ENCODE measurements at regions not wholly inside any gene's neighbourhood (a gene's known extent, or its start where the extent isn't known, plus 50 kb on each side); places are given as distances from the start of the nearest gene placed in this dataset.
A peak's percentile ranks its signal among the peaks of the same experiment; 100 is the strongest.

DNA sequence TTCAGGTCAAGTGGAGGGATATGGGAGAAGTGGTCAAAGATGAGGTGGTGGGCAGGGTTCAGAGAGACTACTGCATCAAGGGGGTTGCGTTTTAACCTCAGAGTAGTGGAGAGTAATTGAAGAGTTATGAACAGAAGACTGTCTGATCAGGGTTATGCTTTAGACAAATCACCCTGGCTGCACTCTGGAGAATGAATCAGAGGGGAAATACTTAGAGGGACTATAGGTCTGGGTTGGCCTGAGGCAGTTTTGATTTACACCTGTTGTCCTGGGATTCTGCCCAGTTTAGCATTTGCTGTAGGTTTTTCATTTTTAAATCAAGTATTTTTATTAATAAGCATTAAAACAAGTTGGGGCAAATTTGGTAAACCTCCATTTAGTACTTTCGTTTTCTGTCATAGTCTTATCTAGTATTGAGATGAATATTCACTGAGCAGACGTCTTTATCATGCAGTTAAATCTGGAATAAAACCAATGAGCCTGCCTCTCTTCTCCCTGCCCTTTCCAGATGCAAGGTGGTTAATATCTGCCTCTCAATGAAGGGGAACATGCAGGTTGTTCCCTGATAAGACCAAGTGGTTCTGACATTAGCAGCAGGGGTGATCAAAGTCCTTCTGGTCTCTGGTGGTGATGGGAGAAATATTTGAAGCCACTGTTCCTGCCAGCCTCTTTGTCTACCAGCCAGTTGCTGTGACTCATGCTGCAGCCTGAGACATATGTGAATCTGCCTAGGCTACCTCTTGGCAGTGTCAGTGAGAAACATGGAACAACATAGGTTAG lies 116.0 kb upstream of the RPS6KA3 start:
- peak; percentile 39 for DNase-seq (ENCODE audit: low spot score)

DNA sequence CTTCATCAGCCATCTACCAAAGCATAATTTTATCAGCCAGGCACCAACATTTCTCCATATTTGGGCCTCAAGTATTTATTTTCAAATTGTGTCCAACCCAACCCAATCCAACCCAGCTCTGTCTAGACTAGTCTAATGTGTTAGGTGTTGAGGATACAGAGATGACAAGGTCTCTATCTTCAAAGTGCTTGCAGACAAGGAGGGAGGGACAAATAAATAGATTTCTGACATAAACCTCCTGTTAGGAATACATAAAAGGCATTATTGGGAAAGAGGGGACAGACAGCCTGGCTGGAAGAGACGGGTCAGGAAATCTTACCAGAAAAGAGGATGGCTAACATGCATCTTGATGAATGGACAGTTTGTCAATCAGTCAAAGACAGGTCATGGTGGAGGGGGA lies 115.4 kb upstream of the RPS6KA3 start:
- no peak for DNase-seq (ENCODE audit: low spot score)

DNA sequence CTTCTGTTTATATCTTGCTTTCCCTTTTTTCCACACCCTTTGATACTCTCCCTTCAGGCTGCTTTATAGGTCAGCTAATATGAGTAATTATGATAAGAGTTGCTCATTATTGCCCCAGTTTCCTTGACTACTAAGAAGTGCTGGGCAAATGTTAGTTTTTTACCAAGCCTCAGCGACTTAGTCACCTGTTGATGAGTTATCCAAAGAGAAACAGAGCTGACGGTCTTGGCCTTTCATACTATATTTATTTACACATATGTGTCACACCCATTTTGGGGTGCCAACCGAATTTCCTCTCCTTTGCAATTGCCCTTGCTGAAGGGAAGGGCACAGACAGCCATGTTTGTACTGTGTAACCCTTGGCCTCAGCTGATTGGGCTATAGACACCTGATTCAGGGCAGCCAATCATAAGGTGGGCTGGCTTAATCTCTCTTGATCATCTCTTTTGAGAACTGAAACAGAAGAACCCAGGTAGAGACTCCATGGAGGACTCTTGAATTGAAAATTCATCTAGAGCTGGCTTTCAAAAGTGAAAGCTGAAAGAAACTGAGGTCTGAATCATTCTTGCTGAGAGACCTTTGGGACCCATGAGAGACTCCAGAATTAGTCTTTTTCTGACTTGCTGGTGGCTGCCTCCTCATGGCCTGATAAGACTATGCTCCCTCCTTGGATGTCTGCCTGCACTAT lies 111.7 kb upstream of the RPS6KA3 start:
- no peak for DNase-seq (ENCODE audit: low spot score)

DNA sequence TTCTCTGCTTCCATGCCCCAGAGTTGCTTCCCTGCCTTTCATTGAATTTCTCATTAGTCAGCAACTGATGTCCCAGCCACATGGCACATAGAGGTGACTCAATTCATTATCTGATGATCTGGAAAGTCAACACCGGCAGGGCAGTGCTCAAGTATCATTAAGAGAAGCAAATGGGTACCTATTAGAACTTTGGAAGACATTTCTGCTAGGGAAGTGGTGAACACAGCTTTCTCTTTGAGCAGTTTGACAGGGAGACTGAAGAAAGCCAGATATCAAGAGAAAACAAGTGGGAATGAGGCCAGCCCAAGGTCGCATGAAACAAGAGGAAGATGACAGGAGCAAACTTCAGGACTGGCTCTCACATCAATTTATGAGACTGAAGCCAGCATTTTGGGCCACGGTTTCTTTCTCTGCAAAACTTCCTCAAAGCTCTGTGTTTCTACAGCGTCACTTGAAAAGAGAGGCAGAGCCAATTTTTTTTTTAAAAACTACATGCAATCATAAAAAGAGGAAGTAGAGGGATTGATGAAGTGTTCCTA lies 108.3 kb upstream of the RPS6KA3 start:
- DNase-seq (ENCODE audit: low spot score), result peak; percentile 71

DNA sequence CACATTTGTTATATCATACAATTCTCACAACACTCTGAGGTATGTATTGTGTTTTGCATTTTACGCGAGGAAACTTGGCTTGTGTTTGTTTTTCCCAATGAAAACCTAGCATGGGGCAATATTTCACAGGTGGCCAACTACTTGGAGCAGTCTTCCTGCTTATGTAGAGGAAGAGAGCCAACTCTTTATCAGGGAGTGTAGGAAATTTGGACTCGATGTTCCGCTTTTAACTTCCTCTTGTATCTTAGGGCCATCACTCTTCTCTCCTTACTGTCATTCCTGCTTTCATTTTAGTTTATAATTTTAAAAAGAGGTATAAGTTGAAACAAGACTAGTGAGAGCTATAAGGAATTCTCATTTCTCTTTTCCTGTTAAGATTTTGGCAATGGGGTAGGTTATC lies 107.7 kb upstream of the RPS6KA3 start:
- DNase-seq (ENCODE audit: low spot score), result no peak

DNA sequence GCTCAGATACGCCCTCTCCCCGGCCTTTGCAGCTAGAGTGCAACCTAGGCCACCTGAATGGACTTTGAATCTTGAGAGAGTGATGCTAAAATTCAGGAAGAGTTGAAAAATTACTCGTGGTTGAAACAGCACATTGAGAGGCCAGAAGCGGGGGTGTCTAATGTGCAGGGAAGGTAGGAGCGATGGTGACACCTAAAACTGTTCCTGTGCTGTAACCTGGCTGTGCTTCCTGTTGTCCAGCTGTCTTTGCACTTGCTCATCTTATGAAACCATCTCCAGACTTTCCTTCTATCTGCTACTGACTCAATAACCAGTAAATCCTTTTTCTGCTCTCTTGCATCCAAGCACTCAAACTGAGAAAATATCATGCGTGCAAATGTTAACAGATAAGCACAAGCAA lies 106.4 kb upstream of the RPS6KA3 start:
- no peak for DNase-seq (ENCODE audit: low spot score)

DNA sequence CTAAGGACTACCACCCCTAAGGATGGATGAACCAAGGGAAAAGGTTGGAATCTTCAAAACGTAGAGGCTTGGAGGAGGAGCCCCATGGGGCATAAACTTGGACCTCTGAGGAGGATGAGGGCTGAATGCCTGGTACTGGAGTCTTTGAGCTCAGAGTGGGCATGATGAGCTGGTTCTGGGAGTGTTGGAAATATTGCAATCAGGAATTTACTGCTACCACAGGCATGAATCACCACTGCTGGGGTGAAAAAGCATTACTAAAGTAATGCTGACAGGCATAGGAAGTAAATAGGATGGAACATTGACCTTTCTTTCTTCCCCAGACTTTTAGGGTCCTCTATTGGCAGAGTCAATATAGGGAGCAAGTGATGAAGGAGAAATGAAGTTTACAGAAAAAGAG lies 105.8 kb upstream of the RPS6KA3 start:
- no peak for DNase-seq (ENCODE audit: low spot score)

DNA sequence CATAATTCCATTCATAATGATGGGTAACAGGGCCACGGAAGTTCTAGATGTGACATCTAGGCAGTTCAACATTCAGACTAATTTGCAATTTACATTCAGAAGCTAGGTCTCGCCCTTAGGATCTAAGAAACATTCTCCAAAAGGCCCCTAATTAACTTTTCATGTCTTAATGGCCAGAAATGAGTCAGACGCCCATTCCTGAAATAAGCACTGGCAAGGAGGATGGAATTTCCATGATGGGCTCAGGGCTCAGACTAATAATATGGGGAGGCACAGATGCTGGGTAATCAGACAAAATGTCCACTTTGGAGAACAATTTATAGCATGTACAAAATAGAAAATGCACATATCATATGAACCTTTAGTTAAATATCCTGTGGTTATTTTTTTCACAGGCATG lies 102.8 kb upstream of the RPS6KA3 start:
- no peak for DNase-seq (ENCODE audit: low spot score)

DNA sequence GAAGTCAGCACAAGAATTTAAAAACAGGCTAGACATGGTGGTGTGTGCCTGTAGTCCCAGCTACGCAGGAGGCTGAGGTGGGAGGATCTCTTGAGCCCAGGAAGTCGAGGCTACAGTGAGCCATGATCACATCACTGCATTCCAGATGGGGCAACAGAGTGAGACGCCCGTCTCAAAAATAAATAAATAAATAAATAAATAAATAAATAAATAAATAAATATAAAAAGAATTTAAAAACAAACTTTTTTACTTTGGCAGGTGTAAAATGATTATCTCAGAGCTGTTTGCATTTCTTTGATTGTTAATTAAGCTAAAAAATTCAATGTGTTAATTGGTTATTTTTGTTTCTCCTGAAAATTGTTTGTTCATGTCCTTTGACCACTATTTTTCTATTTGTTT lies 97.5 kb upstream of the RPS6KA3 start:
- no peak for DNase-seq (ENCODE audit: low spot score)

DNA sequence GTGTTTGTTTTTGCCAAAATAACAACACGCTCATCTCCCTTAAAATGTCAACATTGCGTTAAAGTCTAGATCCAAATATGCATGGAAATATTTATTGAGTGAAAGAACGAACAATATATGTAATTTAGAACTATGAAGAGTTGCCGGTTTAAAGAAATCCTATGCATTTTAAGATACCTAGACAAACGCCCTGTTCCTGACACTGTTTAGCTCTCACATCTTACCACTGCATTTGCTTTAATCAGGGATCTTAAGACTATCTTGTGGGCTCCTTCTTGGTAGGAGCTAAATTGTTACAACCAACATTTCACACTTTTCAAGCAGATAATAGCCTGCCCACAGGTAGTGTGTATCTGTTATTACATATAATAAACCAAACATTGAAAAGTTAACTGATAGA lies 96.6 kb upstream of the RPS6KA3 start:
- DNase-seq (ENCODE audit: low spot score), result no peak

DNA sequence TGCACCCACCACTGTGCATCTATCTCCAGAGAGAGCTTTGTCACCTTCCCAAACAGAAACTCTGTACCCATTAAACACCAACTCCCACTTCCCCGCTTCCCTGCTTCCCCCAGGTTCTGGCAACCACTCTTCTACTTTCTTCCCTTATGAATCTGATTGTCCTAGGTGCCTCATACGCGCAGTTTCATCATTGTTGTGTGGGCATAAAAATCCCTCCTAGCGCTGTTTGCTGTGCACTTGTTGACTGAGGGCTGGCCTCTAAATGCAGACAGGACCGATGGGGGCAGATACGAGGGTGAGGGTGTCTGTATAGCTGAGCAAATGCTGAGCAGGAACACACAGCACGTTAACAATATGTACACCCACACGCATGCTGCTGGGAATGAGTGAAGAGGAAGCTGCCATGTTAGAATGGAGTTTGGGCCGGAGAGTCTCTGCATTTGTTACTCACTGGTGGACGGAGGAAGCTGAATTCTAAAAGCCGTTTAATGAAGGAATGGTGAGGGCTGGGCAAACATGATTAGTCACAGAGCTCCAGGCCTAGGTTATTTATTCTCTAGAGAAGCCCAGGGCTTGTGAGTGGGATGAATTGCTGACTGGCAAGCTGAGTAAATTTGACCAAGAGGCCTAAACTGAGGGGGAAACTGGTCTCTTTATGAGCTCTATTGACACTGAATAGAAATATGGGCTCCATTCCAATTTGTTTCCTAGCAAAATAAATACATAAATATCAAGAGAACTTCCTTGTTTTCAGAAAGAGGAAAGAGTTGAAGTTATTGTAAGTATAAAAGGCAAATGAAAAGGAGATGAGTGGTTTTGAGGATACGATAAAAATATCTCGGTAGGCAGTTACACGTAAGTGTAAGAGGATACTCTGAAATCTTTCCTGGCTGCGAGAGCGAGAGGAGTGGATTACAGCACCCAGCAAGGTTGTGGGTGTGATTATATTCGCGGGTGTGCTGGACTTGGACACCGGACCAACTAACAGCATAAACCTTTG lies 95.9 kb upstream of the RPS6KA3 start:
- no peak for DNase-seq (ENCODE audit: low spot score)

DNA sequence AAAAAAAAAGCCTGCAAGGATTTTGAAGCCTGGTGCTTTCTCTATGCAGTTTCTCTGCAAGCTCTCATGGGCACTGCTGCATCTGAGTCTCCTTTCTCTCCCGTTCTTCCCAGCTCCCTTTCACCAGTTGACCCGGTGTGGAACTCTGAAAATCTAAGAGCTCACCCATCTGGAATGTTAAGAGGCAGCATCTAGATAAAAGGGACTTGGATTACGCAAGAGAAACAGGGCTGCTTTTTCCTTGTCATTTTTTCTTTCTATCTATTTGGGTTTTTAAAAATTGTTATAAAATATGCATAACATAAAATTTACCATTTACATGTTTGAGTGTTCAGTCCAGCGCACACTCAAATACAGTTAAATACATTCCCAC lies 95.2 kb upstream of the RPS6KA3 start:
- no peak for DNase-seq (ENCODE audit: low spot score)

DNA sequence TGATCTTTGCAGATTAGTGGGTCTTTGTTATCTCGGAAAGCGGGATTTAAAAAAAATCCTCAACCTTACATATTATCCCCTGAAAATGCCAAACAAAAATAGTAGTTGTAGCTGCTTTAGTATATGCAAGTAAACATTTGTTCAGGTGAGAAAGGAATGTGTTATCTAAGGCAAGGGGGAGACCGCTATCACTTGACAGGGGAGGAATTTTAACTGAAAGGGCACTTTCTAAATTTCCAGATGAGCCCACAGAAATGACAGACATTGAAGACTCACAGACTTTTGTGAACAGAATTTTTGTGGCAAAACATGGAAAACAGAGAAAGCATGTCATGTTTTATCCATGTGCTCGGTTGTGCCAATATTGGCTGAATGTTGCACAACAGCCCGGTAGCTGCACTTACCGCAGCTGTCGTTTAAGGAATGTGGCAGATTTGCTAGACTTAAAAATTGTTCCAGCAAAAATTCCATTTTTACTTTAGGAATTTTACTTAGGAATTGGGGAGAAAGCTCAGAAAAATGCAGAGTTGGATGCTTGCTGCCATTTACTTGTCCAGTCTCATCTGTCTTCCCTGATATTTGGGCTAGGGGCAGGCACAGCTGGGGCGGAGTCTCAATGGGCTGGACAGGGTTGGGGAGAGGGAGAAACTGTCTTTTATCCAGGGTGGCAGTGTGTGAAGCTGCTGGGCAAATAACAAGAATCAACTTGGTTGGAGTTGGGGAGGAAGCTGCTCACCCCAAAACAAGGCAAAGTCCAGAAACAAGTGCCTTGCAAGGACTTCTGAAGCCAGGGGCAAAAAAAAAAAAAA lies 94.6 kb upstream of the RPS6KA3 start:
- no peak for DNase-seq (ENCODE audit: low spot score)

DNA sequence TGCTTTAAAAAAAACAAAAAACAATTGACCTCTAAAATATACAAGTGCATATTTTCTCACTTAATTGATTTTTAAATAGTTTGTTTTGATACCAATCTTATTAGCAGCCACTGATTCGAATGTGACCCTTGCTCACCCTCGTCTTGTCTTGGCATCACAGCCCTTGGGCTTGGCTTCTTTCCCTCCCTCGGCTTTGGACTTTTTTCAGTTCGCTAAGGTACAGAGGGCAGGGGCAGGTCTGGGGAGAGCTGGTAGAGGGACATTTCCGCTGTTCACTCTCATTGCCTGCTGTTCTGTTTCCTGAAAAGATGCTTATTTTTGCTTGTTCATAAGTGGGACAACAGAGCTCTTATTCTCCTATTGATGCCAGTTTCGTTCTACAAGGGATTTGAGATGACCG lies 88.5 kb upstream of the RPS6KA3 start:
- no peak for DNase-seq (ENCODE audit: low spot score)

DNA sequence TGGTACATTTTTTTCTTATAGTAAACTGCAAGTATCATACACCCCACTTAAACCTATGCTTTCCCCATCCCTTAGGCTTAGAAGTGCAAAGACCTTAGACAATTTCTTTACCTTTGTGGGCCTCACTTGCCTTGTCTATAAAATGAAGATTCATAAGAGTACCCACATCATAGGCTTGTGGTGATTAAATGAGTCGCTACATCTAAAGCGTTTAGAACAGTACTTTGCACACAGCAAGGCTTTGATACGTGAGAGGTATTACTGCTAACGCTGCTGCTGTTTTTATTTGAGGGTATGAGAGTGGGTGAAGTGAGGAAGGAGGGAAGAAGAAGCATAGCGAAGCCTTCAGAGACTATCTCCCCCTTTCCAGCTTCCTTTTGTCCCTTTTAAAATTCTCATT lies 87.8 kb upstream of the RPS6KA3 start:
- DNase-seq (ENCODE audit: low spot score), result no peak

DNA sequence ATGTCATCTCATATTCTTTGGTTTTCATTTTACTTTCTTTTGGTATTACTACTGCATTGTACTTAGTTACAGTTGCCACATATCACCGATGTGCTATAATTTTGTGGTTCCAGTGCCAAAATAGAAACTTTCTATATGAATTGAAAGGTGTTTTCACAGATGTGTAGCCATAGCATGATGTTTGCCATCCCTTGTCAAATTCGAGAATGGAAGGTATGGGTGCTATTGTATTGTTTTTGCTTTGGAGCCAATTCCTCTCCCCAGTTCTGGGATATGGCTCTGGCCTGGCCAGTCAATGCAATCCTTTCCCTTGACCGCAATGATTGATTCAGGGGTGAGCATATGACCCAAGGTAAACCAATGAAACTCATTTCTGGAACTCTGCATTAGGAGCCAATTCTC lies 86.2 kb upstream of the RPS6KA3 start:
- DNase-seq (ENCODE audit: low spot score), result no peak

DNA sequence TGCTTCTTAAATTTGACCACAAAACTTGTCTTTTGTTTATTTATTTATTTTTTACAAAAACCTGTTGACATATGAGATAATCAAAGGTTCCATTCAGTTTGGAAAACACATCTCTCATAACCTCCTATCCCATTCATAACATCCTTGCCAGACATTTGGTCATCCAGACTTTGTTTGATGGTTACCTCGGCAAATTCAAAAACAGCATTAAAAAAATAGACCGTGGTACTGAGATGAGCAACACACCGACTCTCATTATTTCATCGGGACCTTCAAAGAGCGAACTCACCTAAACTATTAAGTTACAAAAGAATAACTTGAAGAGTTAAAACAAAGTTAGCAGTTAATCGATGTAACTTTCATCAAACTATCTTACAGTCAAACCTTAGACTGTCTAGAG lies 85.8 kb upstream of the RPS6KA3 start:
- DNase-seq (ENCODE audit: low spot score), result no peak

DNA sequence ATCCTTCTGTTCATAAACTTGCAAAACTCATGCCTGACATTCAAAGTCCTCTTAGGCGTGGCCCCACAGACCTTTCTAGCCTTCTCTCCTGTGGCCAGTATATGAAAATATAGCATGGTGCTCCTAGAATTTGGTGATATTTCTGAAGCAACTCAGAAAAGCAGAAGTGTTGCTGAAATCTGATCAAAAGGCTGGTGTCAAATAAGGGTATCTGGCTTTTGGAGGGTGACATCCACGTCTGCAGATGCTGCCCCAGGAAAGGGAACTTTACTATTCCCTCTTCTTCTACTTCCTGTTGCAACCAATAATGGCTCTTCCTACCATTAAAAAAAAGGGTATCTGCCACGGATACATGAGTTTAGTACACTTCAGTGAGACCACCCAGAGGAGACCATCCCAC lies 83.9 kb upstream of the RPS6KA3 start:
- DNase-seq (ENCODE audit: low spot score), result no peak

DNA sequence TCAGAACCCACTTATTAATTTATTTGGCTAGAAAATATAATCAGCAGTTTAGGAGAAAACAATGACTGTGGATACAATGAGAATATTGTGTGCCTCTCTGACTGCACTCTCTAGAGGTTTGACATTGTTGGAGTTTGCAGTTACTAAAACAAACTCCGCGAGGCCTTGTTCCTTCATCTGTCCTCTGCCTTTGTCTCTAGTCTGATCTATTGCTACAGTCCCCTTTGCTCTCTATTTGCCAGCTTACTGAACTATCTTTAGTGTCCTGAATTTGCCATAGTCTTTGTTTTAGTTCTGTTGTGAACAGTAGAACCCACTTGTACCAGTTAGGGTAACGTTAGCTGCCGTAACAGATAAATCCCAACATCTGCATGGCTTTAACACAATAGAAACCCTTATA lies 81.4 kb upstream of the RPS6KA3 start:
- no peak for DNase-seq (ENCODE audit: low spot score)

DNA sequence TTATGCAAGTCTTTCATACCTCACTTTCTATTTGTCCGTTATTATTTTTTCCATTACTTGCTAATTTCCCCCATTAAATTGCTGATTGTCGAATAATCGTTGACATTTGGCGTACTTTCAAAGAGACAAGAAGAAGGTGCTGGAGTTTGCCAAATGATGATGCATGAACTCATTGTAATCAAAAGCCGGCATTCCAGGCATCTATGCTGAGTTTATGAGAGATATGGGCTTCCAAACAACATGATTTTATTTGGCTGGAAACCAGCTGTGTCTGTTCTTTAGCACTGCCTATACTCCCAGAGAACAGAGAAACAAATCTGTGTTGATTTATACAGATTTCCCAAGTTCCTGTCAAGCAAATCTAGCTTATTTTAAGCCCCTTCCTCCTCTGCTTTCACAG lies 80.8 kb upstream of the RPS6KA3 start:
- DNase-seq (ENCODE audit: low spot score), result no peak

DNA sequence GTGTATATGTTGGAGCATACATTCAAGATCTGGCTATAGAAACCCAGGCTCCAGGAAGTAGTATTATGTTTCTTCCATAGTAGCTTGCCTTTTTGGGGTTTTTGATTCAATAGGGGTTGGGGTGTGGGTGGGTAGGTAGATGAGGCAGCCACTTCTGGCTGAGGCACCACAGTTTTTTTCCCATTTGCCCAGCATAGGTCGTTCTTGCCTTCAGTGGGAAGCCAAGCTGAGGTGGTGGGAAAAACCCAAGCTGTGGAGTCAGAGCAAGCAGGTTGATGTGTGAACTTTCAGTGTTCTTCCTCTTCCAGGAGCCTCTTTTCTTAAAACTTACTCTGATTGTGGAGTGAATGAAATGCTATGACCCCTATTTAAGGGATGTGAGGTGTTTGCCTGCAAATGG lies 67.0 kb upstream of the RPS6KA3 start:
- DNase-seq (ENCODE audit: low spot score), result no peak
